Parathyroid adenoma (tissue), 2 donors: ENCODE measurements at regions not wholly inside any gene's neighbourhood (a gene's known extent, or its start where the extent isn't known, plus 50 kb on each side); places are given as distances from the start of the nearest gene placed in this dataset.

Experiments used
- H2AFZ ChIP-seq: fragments of 300-600 bp; sonication (generic); one replicate; pipeline ENCODE4 v1.7.0; 2017; ENCODE audit warnings: antibody characterized with exemption, mild to moderate bottlenecking
- H3K27ac ChIP-seq: fragments of 300-600 bp; sonication (generic); one replicate; pipeline ENCODE4 v1.7.0; 2017
- H3K27me3 ChIP-seq: fragments of 300-600 bp; sonication (generic); one replicate; pipeline ENCODE4 v1.7.0; 2017; ENCODE audit warnings: low read length; ENCODE audit not compliant: control insufficient read depth, insufficient read depth
- H3K36me3 ChIP-seq: fragments of 300-600 bp; sonication (generic); one replicate; pipeline ENCODE4 v1.7.0; 2017; ENCODE audit warnings: low read length; ENCODE audit not compliant: control insufficient read depth, insufficient read depth
- H3K4me1 ChIP-seq: fragments of 300-600 bp; sonication (generic); one replicate; pipeline ENCODE4 v1.7.0; 2017; ENCODE audit warnings: control low read depth
- H3K4me2 ChIP-seq: fragments of 300-600 bp; sonication (generic); one replicate; pipeline ENCODE4 v1.7.0; 2017; ENCODE audit warnings: low read length
- H3K4me3 ChIP-seq: fragments of 300-600 bp; sonication (generic); one replicate; pipeline ENCODE4 v1.7.0; 2017; ENCODE audit warnings: low read depth, low read length
- H3K79me2 ChIP-seq: fragments of 300-600 bp; sonication (generic); one replicate; pipeline ENCODE4 v1.7.0; 2017; ENCODE audit warnings: control low read depth
- H3K9ac ChIP-seq: fragments of 300-600 bp; sonication (generic); one replicate; pipeline ENCODE4 v1.7.0; 2017; ENCODE audit warnings: mild to moderate bottlenecking
- H3K9me3 ChIP-seq: fragments of 300-600 bp; sonication (generic); one replicate; pipeline ENCODE4 v1.7.0; 2017; ENCODE audit warnings: low read length; ENCODE audit not compliant: control insufficient read depth
- TF ChIP-seq, protein P1 (sequence below): fragments of 300-600 bp; sonication (generic); IDR thresholded peaks from one replicate; pipeline ENCODE4 v1.7.0; 2017; ENCODE audit warnings: antibody characterized with exemption, mild to moderate bottlenecking
- donor health status: primary hyperparathyroidism.

DNA sequence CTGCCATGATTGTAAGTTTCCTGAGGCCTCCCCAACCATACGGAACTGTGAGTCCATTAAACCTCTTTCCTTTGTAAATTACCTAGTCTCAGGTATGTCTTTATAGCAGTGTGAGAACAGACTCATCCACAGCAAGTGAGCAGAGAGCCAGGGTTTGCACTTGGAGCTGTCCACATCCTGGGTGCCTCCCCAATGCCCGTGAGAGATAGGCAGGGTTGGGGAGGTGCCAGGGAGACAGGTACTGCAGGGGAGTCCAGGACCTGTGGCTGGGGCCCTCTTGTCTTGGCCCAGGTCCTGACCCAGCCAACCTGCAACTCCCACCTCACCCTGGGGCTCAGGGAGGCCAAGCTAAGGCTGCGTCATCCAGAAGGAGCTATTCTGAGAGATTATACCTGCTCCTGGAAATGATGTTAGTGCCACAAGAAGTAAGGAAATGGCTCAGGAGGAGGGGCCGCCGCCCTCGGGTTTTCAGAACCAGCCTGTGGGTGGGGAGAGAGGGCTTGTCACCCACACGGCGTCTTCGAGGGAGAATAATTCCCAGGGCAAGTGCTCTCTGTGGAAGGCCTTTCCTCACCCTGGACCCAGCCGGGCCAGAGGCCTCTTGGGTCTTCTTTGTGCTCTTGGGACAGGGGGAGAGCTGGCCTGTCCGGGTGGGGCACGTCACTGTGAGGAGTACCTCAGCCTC is 66.5 kb downstream of the ADRA2C start:
- Histone ChIP-seq H3K4me3 (no peak overlapping the region), H3K36me3 (no peaks in the 10 kb centered on the region), H3K27ac (no peak overlapping the region), H3K79me2 (no peaks in the 10 kb centered on the region), H3K9ac (no peak overlapping the region), H3K4me2 (no peak overlapping the region), H3K4me1 (no peaks in the 10 kb centered on the region), H3K9me3 (no peaks in the 10 kb centered on the region), H2AFZ (no peak overlapping the region), H3K27me3 (no peaks in the 10 kb centered on the region)
- TF ChIP-seq, protein P1, sequence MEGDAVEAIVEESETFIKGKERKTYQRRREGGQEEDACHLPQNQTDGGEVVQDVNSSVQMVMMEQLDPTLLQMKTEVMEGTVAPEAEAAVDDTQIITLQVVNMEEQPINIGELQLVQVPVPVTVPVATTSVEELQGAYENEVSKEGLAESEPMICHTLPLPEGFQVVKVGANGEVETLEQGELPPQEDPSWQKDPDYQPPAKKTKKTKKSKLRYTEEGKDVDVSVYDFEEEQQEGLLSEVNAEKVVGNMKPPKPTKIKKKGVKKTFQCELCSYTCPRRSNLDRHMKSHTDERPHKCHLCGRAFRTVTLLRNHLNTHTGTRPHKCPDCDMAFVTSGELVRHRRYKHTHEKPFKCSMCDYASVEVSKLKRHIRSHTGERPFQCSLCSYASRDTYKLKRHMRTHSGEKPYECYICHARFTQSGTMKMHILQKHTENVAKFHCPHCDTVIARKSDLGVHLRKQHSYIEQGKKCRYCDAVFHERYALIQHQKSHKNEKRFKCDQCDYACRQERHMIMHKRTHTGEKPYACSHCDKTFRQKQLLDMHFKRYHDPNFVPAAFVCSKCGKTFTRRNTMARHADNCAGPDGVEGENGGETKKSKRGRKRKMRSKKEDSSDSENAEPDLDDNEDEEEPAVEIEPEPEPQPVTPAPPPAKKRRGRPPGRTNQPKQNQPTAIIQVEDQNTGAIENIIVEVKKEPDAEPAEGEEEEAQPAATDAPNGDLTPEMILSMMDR: no peak

DNA sequence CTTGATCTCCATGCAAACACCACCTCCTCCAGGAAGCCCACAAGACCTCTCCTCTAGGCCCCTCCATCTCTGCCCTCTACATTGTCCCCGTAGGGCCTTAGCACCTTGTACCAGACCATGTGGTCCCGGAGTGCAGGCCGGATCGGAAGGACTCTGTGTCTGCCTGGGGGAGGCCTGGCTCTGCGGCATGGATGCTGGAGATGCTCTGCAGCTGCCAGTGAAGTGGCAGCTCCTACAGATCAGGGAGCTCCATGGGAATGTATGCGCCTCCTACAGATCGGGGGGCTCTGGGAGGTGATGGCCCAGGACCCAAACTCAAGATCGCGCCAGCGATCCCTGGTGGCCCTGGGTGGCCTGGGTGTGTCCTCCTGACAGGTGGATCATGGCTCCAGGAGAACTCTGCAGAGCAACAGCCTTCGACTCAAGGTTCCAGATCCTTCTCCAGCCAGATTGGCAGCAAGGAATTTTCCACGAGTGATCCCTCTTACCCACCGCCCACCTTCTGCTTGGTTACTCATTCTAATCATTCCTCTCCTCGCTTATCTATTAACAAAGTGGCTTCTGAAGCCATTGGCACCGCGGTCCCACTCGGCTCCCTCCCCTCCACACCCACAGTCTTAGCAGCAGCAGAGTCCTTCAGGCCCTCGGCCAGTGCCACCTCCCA is 67.3 kb downstream of the ADRA2C start:
- Histone ChIP-seq H3K27ac (no peak overlapping the region), H3K4me1 (no peaks in the 10 kb centered on the region), H3K4me2 (no peak overlapping the region), H3K79me2 (no peaks in the 10 kb centered on the region), H3K9me3 (no peaks in the 10 kb centered on the region), H2AFZ (no peak overlapping the region), H3K36me3 (no peaks in the 10 kb centered on the region), H3K4me3 (no peak overlapping the region), H3K27me3 (no peaks in the 10 kb centered on the region), H3K9ac (no peak overlapping the region)
- TF ChIP-seq, protein P1: no peak

DNA sequence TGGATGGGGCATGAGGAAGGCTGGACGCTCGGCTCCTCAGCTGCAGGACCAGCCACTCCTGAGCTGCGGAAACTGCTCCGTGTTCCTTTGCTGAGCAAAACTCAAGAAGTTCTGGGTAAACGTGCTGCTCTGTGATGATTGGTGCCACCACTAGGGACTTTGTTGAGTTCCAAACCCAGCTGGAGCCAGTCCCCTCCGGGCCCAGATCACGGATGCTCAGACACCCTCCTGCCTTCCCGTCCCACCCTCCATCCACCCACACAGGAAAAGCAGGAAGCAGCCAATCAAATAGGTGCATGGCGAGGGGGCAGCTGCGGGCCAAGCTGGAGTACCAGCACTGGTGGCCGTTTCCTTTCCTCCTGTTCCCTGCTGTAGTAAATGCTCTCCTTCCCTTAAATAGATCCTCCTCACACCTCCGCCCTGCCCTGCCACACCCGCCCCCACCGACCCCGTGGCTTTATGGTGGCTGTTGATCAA is 68.0 kb downstream of the ADRA2C start:
- Histone ChIP-seq H2AFZ (no peak overlapping the region), H3K4me1 (no peaks in the 10 kb centered on the region), H3K9me3 (no peaks in the 10 kb centered on the region), H3K27ac (no peak overlapping the region), H3K9ac (no peak overlapping the region), H3K79me2 (no peaks in the 10 kb centered on the region), H3K36me3 (no peaks in the 10 kb centered on the region), H3K27me3 (no peaks in the 10 kb centered on the region), H3K4me2 (no peak overlapping the region), H3K4me3 (no peak overlapping the region)
- TF ChIP-seq, protein P1: no peak

DNA sequence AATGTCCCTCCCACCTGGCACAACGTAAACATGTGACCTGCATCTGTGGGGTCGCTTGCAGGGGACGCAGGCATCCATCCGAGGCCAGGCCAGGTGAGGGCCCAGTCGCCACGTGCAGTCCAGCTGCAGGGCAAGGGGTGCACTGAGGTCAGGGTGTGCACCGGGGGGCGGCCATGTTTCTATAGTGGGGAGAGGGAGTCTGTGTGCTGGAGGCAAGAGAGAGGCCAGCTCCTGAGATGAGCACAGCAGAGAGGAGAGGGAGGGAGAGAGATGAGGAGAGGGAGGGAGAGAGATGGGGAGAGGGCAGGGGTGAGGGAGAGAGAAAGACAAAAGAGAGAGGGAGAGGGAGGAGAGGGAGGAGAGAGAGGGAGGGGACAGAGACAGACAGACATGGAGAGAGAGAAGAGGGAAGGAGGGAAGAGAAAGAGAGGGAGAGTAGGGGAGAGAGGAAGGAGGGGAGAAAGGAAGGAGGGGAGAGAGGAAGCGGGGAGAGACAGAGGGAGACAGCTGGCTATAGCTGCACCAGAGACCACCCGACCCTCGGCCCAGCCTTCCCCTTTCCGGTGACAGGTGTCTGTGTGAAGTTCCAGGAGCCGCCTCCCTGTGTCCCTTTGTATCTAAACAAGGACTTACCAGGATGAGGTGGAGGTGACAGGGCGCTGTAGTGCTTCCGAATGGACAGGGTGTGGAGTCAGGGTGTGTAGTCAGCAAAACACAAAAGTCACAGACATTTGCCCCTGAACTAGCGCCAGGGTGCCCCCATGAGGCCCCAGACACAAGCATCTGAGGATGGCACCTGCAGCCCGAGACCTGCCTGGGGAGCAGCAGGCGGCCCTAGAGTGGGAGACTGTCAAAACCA is 68.7 kb downstream of the ADRA2C start:
- H3K4me1 ChIP-seq: no peaks in the 10 kb centered on the region
- H2AFZ ChIP-seq: no peak overlapping the region
- H3K79me2 ChIP-seq: no peaks in the 10 kb centered on the region
- H3K4me2 ChIP-seq: no peak overlapping the region
- no peak overlapping the region for H3K9ac ChIP-seq
- no peaks in the 10 kb centered on the region for H3K36me3 ChIP-seq
- H3K4me3 ChIP-seq: no peak overlapping the region
- H3K27me3 ChIP-seq: no peaks in the 10 kb centered on the region
- TF ChIP-seq, protein P1: no peak
- H3K27ac ChIP-seq: no peak overlapping the region
- H3K9me3 ChIP-seq: no peaks in the 10 kb centered on the region
